WTC11 (cell line): ENCODE measurements at regions not wholly inside any gene's neighbourhood (a gene's known extent, or its start where the extent isn't known, plus 50 kb on each side); places are given as distances from the start of the nearest gene placed in this dataset.
"Not testable (repeated sequence)": the region's sequence is repeated elsewhere in the genome, so short reads cannot be mapped to it uniquely, and the experiment has no call there.

Experiments
- CTCF ChIP-seq: fragments of 200-600 bp; IDR thresholded peaks from 2 replicates; pipeline ENCODE4 v1.8.0; 2022; ENCODE audit warnings: antibody characterized with exemption
- ETV6 ChIP-seq: sonication (generic); formaldehyde crosslinking; IDR thresholded peaks from 2 replicates; pipeline ENCODE4 v1.8.1; 2022; ENCODE audit warnings: mild to moderate bottlenecking, missing genetic modification reagents
- FOXP1 ChIP-seq: sonication (generic); formaldehyde crosslinking; IDR thresholded peaks from 2 replicates; pipeline ENCODE4 v1.8.0; 2022; ENCODE audit warnings: missing genetic modification reagents, mild to moderate bottlenecking, moderate library complexity, borderline replicate concordance
- KAT7 ChIP-seq: sonication (generic); formaldehyde crosslinking; IDR thresholded peaks from 2 replicates; pipeline ENCODE4 v1.8.1; 2023; ENCODE audit warnings: missing genetic modification reagents, mild to moderate bottlenecking, borderline replicate concordance
- MAX ChIP-seq: sonication (generic); formaldehyde crosslinking; IDR thresholded peaks from 2 replicates; pipeline ENCODE4 v1.8.0; 2022; ENCODE audit warnings: mild to moderate bottlenecking, missing genetic modification reagents
- NR1H2 ChIP-seq: sonication (generic); formaldehyde crosslinking; IDR thresholded peaks from 2 replicates; pipeline ENCODE4 v1.9.0; 2021; ENCODE audit warnings: mild to moderate bottlenecking, moderate library complexity, missing genetic modification reagents
- NR2C2 ChIP-seq: sonication (generic); formaldehyde crosslinking; IDR thresholded peaks from 2 replicates; pipeline ENCODE4 v1.8.0; 2022; ENCODE audit warnings: mild to moderate bottlenecking, missing genetic modification reagents
- PRRX2 ChIP-seq: fragments of 250-450 bp; sonication (Bioruptor Pico); IDR thresholded peaks from 2 replicates; pipeline ENCODE4 v1.8.0; 2021; ENCODE audit warnings: mild to moderate bottlenecking
- SP1 ChIP-seq: sonication (generic); formaldehyde crosslinking; conservative IDR thresholded peaks from 2 replicates; pipeline ENCODE4 v1.8.1; 2022; ENCODE audit warnings: missing genetic modification reagents
- STAT6 ChIP-seq: sonication (generic); formaldehyde crosslinking; conservative IDR thresholded peaks from 2 replicates; pipeline ENCODE4 v1.8.1; 2023; ENCODE audit warnings: mild to moderate bottlenecking, low read depth, missing genetic modification reagents, moderate library complexity
- USF2 ChIP-seq: sonication (generic); formaldehyde crosslinking; IDR thresholded peaks from 2 replicates; pipeline ENCODE4 v1.8.1; 2023; ENCODE audit warnings: mild to moderate bottlenecking, missing genetic modification reagents, moderate library complexity
- ZNF138 ChIP-seq: sonication (generic); formaldehyde crosslinking; conservative IDR thresholded peaks from 2 replicates; pipeline ENCODE4 v1.8.1; 2022; ENCODE audit warnings: mild to moderate bottlenecking, moderate library complexity, missing genetic modification reagents
- ZNF263 ChIP-seq: sonication (generic); formaldehyde crosslinking; IDR thresholded peaks from 2 replicates; pipeline ENCODE4 v1.8.1; 2022; ENCODE audit warnings: low read depth, mild to moderate bottlenecking, moderate library complexity, missing genetic modification reagents
- TF ChIP-seq, protein P1 (sequence below): sonication (generic); formaldehyde crosslinking; IDR thresholded peaks from 2 replicates; pipeline ENCODE4 v1.8.1; 2023; ENCODE audit warnings: mild to moderate bottlenecking, moderate library complexity, missing genetic modification reagents

GRCh38 chr15:101937362-101937761 lies 125.4 kb downstream of the OR4F15 start:
- not testable (repeated sequence) for TF ChIP-seq CTCF; MAX (CRISPR knock-in tag); KAT7 (CRISPR knock-in tag); ETV6 (CRISPR knock-in tag); STAT6; ZNF138 (CRISPR knock-in tag); FOXP1 (CRISPR knock-in tag); NR1H2 (CRISPR knock-in tag); SP1; NR2C2 (CRISPR knock-in tag); PRRX2 (CRISPR knock-in tag); USF2; ZNF263 (CRISPR knock-in tag)
- TF ChIP-seq, protein P1, sequence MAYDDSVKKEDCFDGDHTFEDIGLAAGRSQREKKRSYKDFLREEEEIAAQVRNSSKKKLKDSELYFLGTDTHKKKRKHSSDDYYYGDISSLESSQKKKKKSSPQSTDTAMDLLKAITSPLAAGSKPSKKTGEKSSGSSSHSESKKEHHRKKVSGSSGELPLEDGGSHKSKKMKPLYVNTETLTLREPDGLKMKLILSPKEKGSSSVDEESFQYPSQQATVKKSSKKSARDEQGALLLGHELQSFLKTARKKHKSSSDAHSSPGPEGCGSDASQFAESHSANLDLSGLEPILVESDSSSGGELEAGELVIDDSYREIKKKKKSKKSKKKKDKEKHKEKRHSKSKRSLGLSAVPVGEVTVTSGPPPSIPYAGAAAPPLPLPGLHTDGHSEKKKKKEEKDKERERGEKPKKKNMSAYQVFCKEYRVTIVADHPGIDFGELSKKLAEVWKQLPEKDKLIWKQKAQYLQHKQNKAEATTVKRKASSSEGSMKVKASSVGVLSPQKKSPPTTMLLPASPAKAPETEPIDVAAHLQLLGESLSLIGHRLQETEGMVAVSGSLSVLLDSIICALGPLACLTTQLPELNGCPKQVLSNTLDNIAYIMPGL (CRISPR knock-in tag) = not testable (repeated sequence)
